ENCODE measurements at regions not wholly inside any gene's neighbourhood (a gene's known extent, or its start where the extent isn't known, plus 50 kb on each side); places are given as distances from the start of the nearest gene placed in this dataset.

DNA sequence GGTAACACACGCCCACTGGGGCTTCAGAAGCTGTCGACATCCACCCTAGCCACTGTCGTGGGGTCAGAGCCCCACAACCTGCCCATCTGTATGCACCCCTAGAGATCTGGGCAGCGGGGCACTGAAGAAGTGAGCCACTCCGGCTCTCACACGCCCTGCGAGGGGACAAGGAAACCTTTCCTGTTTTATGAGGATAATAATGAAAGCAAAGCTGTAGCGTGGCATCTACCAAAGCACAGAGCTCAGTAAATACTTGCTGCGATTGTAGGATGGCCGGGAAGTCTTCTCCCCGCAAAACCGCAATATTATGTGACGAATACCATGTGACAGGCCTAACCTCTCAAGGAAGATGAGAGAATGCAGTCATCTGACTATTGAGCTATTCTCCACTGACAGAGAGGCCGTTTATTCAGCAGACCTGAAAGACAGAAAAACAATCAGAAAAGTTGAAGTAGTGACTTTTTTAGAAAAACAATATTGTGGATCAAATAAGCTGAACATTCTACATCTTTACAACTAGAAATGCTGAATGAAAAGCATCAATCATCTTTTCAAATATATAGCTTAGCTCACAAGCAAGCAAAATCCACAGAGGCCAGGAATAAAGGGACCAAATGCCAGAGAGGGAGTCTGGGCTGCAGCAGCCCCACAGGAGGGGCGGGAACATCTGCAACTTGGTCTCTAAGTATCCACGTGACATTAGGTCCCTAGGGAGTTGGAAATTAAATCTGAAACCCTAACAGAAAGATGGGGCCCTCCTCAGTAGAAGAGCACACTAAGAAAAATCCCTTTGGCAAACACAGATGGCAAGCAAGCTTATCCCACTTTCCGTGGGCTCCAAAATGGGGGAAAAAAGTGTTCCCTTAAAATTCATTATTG lies 207.8 kb downstream of the TTLL2 start:
- ATAC-seq (no peak), DNase-seq (ENCODE audit: low spot score) (no peak)

DNA sequence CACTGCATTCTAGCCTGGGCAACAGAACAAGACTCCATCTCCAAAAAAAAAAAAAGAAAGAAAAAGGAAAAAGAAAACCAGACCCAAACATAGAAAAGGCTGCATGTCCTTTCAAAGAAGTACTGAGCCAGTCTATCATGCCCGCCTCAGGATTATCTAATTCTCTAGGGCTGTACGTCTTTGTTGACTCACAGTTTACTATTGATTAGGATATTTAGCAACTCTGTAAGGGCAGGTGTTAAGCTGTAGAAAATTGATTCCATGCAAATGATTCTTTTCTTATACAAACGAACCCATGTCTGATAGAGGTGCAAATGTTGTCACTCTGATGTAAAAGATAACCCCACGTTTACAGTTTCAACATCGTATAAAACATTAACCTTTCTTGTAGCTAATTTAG lies 209.0 kb downstream of the TTLL2 start:
- ATAC-seq (peak; percentile 84), DNase-seq (ENCODE audit: low spot score) (no peak)

DNA sequence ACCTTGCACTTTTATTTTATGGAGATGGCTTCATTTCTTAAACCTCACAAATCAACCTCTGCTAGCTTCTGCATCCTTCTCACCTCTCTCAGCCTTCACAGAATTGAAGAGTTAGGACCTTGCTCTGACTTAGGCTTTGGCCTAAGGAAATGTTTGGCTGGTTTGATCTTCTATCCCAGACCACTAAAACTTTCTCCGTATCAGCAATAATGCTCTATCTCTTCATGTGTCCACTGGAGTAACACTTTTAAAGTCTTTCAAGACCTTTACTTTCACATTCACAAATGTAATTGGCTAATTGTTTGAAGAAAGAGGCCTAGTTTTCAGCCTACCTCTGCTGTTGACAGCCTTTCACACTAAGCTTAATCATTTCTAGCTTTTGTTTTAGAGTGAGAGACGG lies 212.9 kb downstream of the TTLL2 start:
- ATAC-seq (no peak), DNase-seq (ENCODE audit: low spot score) (no peak)

DNA sequence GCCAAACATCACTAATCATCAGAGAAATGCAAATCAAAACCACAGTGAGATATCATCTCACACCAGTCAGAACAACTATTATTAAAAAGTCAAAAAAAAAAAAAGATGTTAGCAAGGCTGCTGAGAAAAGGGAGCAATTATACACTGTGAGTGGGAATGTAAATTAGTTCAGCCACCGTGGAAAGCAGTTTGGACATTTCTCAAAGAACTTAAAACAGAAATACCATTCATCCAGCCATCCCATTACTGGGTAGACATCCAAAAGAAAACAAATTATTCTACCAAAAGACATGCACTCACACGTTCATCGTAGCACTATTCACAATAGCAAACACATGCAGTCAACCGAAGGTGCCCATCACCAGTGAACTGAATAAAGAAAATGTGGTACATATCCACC lies 213.9 kb downstream of the TTLL2 start:
- ATAC-seq (no peak), DNase-seq (ENCODE audit: low spot score) (no peak)

DNA sequence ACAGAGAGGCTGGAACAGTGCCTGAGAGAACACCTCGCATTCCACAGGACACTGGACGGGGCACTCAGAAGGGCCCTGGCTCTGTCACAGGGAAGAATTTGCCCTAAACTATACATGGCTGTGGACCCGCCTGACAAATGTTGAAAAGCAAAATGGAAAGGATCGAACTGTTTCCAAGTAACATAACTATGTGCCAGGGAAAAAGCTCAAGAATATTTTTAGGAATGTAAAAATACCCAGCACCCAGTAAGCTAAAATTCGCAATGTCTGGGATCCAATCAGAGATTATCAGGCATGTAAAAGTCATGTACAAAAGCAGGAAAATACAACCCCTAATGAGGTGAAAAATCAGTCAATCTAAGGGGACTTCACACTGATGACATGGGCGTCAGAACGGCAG lies 215.9 kb downstream of the TTLL2 start:
- DNase-seq (ENCODE audit: low spot score), result no peak
- no peak for ATAC-seq

DNA sequence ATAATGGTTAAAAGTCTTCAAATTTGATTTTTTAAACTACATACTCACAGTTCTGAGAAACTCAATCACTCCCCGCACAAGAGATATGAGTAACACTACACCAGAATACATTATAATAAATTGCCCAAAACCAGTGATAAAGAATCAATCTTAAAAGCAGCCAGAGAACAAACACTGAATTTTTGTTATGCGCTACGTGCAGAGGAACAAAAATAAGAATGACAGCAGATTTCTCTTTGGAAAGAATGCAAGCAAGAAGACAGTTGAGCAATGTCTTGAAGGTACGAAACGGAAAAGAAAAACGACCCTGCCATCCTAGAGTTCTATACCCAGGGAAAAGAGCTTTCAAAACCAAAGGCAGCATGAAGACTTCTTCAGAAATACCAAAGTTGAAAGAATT lies 216.7 kb downstream of the TTLL2 start:
- no peak for DNase-seq (ENCODE audit: low spot score)
- no peak for ATAC-seq

DNA sequence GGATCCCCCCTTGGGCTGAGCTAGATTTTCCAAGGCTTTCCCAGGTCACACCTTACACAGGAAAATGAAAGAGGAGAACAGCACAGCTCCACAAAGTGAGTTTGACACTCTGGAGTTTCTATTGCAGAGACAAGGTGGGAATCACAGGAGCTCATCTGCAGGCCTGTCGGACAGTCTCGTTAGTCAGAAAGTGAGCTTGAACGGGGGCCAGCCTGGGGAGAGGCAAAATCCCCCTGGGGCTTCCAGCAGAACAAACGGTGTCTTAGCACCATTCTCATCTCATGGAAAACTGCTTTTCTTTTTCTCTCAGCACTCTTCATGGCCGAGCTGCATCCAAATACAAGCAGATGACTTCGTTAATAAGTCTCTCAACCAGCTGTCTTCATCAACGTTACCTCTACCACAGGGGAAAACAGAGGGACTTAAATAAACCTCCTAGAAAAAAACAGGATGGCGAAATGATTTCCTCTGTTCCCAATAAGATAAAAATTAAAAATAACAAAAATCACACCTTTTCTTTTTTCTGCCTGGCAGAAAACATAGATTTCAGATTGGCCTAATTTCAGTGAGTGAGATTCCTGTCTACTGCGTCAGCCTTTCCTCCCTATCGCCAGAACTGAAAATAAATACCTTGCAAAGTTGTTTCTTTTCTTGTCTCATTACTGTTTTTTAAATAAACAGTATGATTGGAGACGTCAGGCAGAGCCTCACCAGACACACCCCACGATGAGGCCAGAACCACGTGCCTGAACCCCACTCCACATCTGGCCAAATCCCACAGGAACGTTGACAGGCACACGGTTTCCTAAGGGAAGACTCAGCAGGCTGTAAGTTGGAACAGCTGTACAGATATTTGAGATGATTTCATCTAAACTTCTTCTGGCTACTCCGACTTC lies 219.0 kb downstream of the TTLL2 start:
- DNase-seq (ENCODE audit: low spot score) (no peak), ATAC-seq (no peak)

DNA sequence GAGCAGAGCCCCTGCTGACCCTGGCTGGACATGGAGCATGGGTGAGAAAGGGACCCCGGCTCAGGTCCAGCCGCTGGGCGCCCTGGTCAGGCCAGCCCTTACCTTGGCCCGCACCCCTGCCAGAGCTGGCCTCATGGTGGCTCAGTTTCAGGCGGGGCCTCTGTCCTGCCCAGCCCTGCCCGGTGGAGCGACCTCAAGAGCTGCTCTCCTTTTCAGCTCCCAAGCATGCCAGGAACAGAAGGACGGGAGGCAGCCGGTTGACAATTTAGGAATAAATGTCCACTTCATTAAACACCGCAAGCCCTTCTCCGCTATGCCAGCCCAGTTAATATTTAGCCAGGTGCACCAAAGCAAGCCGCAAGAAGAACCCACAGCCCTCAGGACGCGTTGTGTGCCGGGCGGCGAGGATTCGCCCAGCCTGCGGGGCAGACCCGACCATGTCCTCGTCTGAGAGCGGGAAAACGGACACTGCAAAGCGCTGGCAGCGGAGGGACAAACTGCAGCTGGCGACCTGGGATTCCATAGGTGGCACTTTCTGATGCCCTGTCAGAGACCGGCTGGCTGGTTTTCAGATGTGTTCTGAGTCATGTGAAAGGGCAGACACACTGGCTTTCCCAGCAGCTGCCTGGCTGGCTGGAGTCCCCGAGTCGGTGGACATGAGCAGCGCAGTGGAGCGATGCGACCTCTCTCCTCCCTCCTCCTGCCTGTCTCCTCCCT lies 221.9 kb downstream of the TTLL2 start:
- ATAC-seq (peak; percentile 75), DNase-seq (ENCODE audit: low spot score) (peak; percentile 65)

DNA sequence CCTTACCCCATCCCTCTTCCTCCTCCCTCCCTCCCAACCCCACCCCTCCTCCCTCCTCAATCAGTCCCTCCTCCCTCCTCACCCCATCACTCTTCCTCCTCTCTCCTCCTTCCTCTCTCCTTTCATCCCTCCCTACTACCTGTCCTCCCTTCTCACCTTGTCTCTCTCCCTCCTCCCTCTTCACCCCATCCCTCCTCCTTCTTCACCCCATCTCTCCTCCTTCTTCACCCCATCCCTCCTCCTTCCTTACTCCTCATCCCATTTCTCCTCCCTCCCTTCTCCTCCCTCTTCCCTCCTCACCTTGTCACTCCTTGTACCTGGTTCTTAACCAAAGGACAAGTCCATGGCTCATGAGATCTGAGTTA lies 222.4 kb downstream of the TTLL2 start:
- ATAC-seq (no peak), DNase-seq (ENCODE audit: low spot score) (no peak)

DNA sequence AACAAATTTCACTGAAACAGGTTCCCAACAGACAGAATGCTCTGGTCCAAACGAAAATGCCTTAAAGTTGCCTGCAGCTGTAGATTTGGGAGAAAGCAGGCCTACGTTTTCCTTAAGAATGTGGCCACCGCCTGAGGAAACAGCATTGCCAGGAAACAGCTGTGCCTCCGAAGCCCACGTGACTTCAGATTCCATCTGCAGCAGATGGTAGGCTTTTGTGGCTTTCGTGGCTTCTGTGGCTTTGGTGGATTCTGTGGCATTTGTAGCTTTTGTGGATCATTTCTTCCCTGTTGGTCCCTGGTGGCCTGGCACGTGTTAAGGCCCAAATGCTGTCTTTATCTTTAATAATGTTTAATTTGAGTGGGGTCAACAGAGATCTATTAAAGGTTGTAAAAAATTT lies 222.9 kb downstream of the TTLL2 start:
- no peak for ATAC-seq

DNA sequence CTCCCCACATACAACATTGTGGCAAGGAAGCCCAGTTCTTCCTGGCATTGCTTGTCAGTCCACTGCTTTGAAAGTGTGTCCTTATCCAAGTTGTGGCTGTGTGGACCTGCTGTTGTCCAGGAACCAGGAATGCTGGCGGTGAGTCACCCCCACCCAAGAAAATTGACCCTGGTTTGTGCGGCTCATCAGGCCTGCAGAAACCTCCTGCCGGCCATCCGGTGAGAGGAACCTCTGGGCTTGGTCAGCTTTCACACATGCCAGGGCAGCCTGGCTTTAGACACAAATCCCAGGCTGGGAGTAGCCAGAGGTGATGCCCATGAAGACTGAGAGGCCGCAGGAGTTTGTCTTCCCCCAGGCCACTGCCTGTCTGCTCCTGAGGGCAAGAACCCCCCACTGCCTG lies 223.6 kb downstream of the TTLL2 start:
- no peak for DNase-seq (ENCODE audit: low spot score)
- no peak for ATAC-seq

More for the DNA sequence above, 222.9 kb downstream of the TTLL2 start:
- no peak for DNase-seq (ENCODE audit: low spot score)

DNA sequence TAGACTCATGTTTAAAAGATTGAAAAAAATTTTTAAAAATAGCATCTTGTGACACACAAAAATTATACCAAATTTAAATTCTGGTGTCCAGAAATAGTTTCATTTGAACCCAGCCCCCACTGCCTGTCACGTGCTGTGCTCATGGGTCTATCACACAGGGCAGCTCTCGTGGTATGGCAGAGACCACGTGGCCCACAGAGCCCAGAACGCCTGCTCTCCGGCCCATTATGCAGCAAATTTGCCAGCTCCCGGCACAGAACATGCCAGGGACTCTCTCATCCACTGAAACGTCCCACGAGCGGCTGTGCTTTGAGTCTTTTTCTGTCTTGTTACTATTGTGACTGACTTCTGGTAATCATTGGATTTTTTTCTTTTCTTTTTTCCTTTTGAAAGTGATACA lies 224.3 kb downstream of the TTLL2 start:
- DNase-seq (ENCODE audit: low spot score) (no peak), ATAC-seq (no peak)

DNA sequence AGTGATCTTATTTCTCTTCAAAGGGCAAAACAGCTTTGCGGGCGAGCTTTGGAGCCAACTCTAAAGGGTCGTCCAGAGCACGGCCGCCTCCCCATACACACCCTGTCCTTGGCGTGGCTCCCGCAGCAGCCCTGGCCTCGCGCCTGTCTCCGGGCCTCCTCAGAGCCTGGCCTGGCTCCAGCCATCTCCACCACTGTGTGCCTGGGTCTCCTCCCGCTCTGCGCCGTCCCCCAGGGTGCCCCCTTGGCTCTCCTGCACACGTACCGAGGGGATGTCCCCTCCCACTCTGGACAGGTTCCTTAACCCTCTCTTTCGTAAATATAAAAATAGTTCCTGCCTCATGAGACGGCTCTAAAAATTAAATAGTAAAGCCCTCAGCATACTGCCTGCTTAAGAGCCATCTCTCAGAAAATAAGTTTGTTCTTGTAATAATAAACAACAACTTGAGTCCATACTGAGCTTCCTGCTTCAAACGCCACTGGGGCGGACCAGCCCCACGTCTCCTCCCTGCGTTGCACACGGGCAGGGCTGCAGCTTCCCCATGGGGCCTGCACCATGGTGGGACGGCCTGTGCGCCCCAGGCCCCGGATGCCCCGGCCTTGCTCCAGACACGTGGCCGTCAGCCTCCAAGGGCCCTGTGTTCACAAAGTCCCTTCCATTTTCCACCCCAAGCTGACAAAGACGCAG lies 226.2 kb downstream of the TTLL2 start:
- ATAC-seq (peak; percentile 75), DNase-seq (ENCODE audit: low spot score) (peak; percentile 78)

DNA sequence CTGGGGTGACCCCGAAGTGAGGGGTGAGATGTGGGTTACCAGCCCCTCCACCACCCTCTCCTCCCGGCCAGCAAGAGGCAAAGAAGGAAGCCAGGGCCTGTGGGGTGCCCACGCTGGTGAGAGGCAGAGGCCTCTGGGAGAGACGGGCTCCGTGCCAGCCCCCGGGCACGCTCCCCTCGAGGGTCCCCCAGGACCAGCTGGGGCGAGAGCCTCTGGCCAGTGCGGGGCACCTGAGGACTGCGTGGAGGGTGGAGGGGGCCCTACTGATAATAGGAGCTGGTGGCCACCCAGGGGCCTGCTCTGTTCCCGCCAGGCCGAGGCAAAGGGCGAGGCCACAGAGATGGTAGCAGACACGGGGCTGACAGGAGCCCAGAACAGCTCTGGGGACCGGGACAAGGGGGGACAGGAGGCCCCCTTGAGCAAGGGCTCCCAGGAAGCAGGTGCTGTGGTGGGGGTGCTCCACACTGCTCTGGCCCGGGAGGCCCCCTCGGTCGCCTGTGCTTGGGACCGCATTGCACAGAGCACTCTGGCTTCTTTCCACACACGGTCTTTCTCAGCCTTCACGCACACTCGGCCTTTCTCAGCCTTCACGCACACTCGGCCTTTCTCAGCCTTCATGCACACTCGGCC lies 226.9 kb downstream of the TTLL2 start:
- ATAC-seq (no peak), DNase-seq (ENCODE audit: low spot score) (no peak)

DNA sequence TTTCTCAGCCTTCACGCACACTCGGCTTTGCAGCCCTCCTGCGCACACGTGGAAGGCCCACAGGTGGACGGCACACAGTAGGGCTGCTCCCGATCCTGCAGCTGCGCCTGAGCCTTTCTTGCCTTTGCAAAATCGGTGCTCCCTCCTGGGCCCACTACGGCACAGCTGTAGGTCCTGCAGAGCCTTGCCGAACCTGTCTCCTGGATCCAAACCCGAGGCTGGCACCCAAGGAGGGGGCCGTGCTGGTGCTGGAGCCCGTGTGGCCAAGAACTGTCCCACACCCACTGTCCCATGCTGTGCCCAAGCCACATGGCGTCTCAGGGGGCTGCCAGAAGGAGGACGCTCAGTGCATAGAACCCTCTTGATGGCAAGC lies 227.4 kb downstream of the TTLL2 start:
- ATAC-seq, result no peak

DNA sequence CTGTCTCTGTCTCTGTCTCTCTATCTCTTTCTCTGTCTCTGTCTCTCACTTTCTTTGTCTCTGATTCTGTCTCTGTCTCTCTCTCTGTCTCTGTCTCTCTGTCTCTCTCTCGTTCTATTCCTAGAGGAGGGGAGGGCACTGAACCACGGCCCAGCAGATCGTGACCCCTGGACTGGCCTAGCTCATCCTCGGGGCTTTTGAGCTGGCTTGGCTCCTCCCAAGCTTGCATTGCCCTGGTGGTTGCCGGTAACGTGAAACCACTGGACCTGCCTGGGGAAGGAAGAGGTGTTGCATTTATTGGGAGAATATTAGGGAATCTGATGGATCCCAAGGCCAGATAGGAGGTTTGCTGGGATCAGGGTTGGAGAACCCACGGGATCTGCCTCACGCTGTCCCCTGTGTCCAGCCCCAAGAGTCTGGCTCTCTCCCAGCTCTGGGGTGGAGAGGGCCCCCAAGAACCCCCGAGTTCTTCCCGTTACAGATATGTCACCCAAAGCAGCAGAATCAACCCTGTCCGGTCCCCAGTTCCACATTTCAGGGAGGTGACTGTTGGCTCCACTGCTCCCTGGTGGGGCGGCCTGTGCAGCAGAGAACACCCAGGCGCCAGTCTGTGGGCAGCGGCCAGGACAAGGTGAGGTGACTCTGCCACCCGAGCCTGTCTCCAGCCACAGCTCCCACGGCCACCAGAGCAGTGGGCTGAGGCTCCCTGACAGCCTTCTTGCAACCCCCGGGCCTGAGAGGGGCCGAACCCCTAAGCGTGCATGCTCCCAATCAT lies 228.3 kb downstream of the TTLL2 start:
- ATAC-seq (no peak), DNase-seq (ENCODE audit: low spot score) (no peak)

More for the DNA sequence above, 227.4 kb downstream of the TTLL2 start:
- DNase-seq (ENCODE audit: low spot score), result no peak

DNA sequence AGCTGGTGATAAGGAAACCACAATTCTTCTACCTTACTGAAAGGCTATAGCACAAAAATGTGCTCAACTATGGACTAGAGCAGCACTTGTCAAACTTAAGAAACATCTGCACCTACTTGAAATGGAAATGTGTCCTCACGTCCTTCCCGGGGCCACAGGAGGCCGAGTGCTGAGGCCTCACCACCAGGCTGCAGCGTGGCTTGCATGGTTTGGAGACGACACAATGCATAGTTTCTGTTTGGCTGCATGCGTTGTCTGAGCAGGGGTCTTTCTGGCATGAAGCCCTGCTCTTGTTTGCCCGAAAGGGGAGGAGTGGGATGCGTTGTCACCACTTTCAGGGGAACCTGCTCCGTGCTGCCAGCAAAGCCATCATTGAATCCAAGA lies 228.8 kb downstream of the TTLL2 start:
- no peak for DNase-seq (ENCODE audit: low spot score)
- no peak for ATAC-seq

DNA sequence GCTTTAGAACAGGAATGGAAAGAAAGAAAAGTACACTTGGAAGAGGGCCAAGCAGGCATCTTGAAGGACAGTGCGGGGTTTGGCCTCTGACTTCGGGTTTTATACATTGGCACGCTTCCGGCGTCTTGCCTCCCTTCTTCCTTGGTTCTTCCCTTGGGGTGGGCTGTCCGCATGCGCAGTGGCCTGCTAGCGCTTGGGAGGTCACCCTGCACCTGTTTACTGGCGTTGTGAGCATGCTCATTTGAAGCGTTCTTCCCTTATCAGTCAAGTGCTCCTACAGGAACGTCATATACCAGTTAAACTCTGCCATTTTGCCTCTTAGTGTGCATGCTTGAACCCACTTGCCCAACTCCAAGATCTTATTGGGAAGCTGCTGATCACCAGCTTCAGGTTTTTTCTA lies 230.0 kb downstream of the TTLL2 start:
- no peak for ATAC-seq
- DNase-seq (ENCODE audit: low spot score), result no peak

DNA sequence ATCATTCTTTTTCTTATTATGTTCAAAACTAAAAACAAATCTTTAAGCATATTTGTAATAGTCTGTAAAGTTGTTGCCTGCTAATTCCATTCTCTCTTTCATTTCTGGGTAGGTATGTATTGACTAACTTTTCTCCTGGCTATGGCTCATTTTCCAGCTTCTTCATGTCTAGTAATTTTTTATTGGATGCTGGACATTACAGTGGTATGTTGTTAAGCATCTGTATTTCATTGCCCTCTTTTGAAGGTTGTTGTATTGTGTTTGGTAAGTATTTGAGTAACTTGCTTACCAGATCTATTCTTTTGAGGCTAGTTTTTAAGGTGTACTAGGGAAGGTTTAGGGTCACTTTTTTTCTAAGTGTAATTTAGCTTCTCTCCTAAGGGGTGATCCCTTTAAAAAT lies 230.9 kb downstream of the TTLL2 start:
- DNase-seq (ENCODE audit: low spot score), result no peak
- ATAC-seq, result no peak

DNA sequence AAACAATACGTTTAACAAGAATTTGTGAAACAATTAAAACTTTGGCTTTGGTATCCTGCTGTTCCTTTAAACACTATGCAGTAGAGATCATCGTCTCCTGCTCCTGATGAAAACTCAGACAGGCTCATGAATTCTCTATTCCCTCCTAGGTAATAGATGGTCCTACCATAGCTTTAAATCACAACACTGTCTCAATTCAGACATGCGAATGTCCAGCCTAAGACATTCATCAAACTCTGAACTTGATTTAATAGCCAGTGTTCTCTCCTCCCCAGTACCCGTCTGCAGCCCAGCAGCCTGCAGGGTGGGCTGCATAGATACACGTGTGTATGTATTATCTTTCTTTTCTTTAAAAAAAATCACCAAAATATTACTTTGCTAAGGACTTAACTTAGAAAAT lies 232.8 kb downstream of the TTLL2 start:
- ATAC-seq, result no peak
- no peak for DNase-seq (ENCODE audit: low spot score)
